Keratinocyte (primary cell): ENCODE measurements at regions not wholly inside any gene's neighbourhood (a gene's known extent, or its start where the extent isn't known, plus 50 kb on each side); places are given as distances from the start of the nearest gene placed in this dataset.

Source experiments
- CTCF ChIP-seq, 3 experiments: IDR thresholded peaks in 1 of 3; conservative IDR thresholded peaks in 1 of 3; optimal IDR thresholded peaks in 1 of 3; 2 replicates in 2 of 3; 3 replicates in 1 of 3; pipeline versions ENCODE3 to v1.5.1; 2011; ENCODE audit warnings: low read length in 3 of 3, mild to moderate bottlenecking in 3 of 3, moderate library complexity in 2 of 3, control low read depth in 1 of 3, inconsistent platforms in 1 of 3; ENCODE audit not compliant: insufficient read depth in 2 of 3; ENCODE audit errors: extremely low read depth in 1 of 3
- EZH2 ChIP-seq: IDR thresholded peaks from one replicate; pipeline ENCODE4 v1.6.1; 2012; ENCODE audit warnings: inconsistent platforms, mild to moderate bottlenecking, low read length, moderate library complexity

GRCh38 chr2:181822097-181822496 is 69.4 kb upstream of the ITPRID2 start:
- TF ChIP-seq CTCF (optimal IDR thresholded peaks at IDR 0.05 in 1 of 3, IDR thresholded peaks at IDR 0.05 in 1 of 3, conservative IDR thresholded peaks at IDR 0.05 in 1 of 3; ENCODE audit: extremely low read depth in 1 of 3, insufficient read depth in 2 of 3, low read length in 3 of 3) (no peak), EZH2 (no peak)
